ENCODE measurements at regions not wholly inside any gene's neighbourhood (a gene's known extent, or its start where the extent isn't known, plus 50 kb on each side); places are given as distances from the start of the nearest gene placed in this dataset.

DNA sequence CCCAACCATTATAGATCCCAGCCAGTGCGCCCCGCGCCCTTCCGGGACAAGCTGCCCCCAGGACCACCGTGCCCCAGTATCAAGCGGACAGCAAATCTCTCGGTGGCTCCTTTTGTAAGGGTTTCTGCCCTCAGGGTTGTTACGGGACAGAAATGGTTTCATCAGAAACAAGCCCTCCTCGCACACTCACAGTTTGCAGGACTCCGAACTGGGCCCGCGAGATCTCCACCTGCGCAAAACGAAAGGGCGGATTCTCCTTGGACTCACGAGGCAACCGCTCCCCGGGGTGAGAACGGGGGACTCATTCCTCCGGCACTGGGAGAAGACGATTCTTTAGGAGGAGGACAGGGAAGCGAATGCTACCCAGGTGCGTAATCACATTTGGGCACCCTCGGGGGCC is 51.1 kb upstream of the H6PD start:
- no peak for DNase-seq (ENCODE audit: extremely low read depth, insufficient read length)
- TF ChIP-seq, protein P1, sequence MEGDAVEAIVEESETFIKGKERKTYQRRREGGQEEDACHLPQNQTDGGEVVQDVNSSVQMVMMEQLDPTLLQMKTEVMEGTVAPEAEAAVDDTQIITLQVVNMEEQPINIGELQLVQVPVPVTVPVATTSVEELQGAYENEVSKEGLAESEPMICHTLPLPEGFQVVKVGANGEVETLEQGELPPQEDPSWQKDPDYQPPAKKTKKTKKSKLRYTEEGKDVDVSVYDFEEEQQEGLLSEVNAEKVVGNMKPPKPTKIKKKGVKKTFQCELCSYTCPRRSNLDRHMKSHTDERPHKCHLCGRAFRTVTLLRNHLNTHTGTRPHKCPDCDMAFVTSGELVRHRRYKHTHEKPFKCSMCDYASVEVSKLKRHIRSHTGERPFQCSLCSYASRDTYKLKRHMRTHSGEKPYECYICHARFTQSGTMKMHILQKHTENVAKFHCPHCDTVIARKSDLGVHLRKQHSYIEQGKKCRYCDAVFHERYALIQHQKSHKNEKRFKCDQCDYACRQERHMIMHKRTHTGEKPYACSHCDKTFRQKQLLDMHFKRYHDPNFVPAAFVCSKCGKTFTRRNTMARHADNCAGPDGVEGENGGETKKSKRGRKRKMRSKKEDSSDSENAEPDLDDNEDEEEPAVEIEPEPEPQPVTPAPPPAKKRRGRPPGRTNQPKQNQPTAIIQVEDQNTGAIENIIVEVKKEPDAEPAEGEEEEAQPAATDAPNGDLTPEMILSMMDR (IDR thresholded peaks at IDR 0.05; ENCODE audit: insufficient read depth, low read length, poor library complexity, severe bottlenecking), result no peak
- Histone ChIP-seq H3K4me3 (replicated peaks; ENCODE audit: low read depth, low read length) (peak overlapping the region; percentile 96), H3K27me3 (replicated peaks; ENCODE audit: control insufficient read depth, insufficient read depth, low read length) (no peaks in the 10 kb centered on the region), H3K36me3 (ENCODE audit: control insufficient read depth, insufficient read depth, low read length) (peaks cover 9% of the 10 kb centered on the region)

DNA sequence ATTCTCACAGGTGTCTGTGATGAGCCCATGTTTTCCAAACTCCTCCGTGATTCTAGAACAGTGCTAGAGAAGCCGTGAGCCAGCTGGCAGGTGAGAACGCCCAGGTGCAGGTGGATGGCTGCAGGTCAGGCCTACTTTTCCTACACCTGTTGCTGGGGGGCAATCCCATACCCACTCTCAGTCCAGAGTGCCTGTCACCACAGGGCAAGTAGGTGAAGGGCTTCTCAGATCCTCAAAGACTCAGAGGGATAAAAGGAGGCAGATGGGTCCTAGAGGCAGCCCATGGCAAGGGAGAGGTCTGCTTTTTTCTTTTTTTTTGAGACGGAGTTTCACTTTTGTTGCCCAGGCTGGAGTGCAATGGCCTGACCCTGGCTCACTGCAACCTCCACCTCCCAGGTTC is 50.7 kb upstream of the H6PD start:
- DNase-seq (ENCODE audit: extremely low read depth, insufficient read length), result no peak
- H3K27me3 ChIP-seq (replicated peaks; ENCODE audit: control insufficient read depth, insufficient read depth, low read length), result no peaks in the 10 kb centered on the region

DNA sequence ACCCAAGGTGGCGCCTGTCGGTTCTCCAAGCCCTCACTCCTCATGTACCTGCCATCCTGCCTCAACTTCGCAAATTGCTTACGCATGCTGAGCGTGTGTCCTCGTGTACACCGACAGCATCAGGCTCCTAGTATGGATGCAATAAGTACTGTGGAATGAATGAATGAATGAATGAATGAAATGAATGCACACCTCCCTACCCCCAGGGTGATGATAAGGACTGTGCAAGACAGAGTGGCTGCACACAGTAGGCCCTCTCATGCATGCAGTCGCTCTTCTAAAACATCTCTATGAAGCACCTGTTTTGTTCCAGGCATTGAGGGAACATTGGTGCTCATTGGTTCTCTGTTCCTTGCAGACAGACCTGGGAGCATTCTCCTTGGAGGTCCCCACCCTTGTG is 49.8 kb upstream of the H6PD start:
- DNase-seq (ENCODE audit: extremely low read depth, insufficient read length), result no peak
- TF ChIP-seq, protein P1 (IDR thresholded peaks at IDR 0.05; ENCODE audit: insufficient read depth, low read length, poor library complexity, severe bottlenecking), result no peak
- Histone ChIP-seq H3K36me3 (ENCODE audit: control insufficient read depth, insufficient read depth, low read length) (peaks cover 4% of the 10 kb centered on the region), H3K4me3 (replicated peaks; ENCODE audit: low read depth, low read length) (no peak overlapping the region), H3K27me3 (replicated peaks; ENCODE audit: control insufficient read depth, insufficient read depth, low read length) (no peaks in the 10 kb centered on the region)

More for the DNA sequence above, 50.7 kb upstream of the H6PD start:
- Histone ChIP-seq H3K4me3 (replicated peaks; ENCODE audit: low read depth, low read length) (peak overlapping the region; percentile 96), H3K36me3 (ENCODE audit: control insufficient read depth, insufficient read depth, low read length) (peaks cover 5% of the 10 kb centered on the region)
- TF ChIP-seq, protein P1 (IDR thresholded peaks at IDR 0.05; ENCODE audit: insufficient read depth, low read length, poor library complexity, severe bottlenecking), result no peak

All from GM06990 (cell line).